Breast epithelium (tissue), 4 donors: ENCODE measurements at regions not wholly inside any gene's neighbourhood (a gene's known extent, or its start where the extent isn't known, plus 50 kb on each side); places are given as distances from the start of the nearest gene placed in this dataset.

Experiments
- DNase-seq, 2 donors: peaks; one replicate each; pipeline ENCODE4 v3.0.0-alpha.2; 2019; ENCODE audit warnings: low spot score in 2 of 2
- H3K27ac ChIP-seq, 2 donors: fragments of 200-600 bp; sonication (generic) in 1 of 2; one replicate each; pipeline ENCODE4 v1.5.1; 2016 to 2019; ENCODE audit warnings: mild to moderate bottlenecking in 1 of 2
- H3K27me3 ChIP-seq, 2 donors: fragments of 200-600 bp; sonication (generic) in 1 of 2; one replicate each; pipeline versions ENCODE4 v1.5.1 to v1.6.0; 2017 to 2019; ENCODE audit warnings: control low read depth in 1 of 2, mild to moderate bottlenecking in 1 of 2
- H3K36me3 ChIP-seq: fragments of 200-600 bp; one replicate; pipeline ENCODE4 v1.5.1; 2019
- H3K4me1 ChIP-seq, 2 donors: fragments of 200-600 bp; sonication (generic); one replicate each; pipeline ENCODE4 v1.5.1; 2016 to 2019; ENCODE audit warnings: control low read depth in 1 of 2
- H3K4me3 ChIP-seq, 3 donors: fragments of 200-600 bp; sonication (generic); 1 replicate in 2 of 3; 2 replicates in 1 of 3; pipeline ENCODE4 v1.5.1; 2016 to 2019; ENCODE audit warnings: mild to moderate bottlenecking in 3 of 3, moderate library complexity in 2 of 3
- H3K9me3 ChIP-seq, 2 donors: fragments of 200-600 bp; sonication (generic) in 1 of 2; one replicate each; pipeline ENCODE4 v1.5.1; 2016 to 2019; ENCODE audit warnings: control low read depth in 1 of 2
- POLR2A ChIP-seq: fragments of 450-650 bp; IDR thresholded peaks from one replicate; pipeline ENCODE4 v1.6.1; 2016; ENCODE audit warnings: antibody characterized with exemption, mild to moderate bottlenecking, moderate library complexity
- POLR2AphosphoS5 ChIP-seq, 3 donors: sonication (generic); formaldehyde crosslinking; IDR thresholded peaks; one replicate each; pipeline ENCODE4 v1.6.1; 2017; ENCODE audit warnings: antibody characterized with exemption in 3 of 3
- intact Hi-C: fragments of 100-400 bp; cut with DNase I; formaldehyde crosslinking; loops from one replicate; pipeline ENCODE4 v1.15.1; 2023; ENCODE audit warnings: low total_unique reads
- TF ChIP-seq, protein P1 (sequence below), 3 donors: fragments of 450-650 bp; IDR thresholded peaks; one replicate each; pipeline ENCODE4 v1.5.1; 2016 to 2017; ENCODE audit warnings: antibody characterized with exemption in 3 of 3, mild to moderate bottlenecking in 3 of 3, moderate library complexity in 3 of 3

DNA sequence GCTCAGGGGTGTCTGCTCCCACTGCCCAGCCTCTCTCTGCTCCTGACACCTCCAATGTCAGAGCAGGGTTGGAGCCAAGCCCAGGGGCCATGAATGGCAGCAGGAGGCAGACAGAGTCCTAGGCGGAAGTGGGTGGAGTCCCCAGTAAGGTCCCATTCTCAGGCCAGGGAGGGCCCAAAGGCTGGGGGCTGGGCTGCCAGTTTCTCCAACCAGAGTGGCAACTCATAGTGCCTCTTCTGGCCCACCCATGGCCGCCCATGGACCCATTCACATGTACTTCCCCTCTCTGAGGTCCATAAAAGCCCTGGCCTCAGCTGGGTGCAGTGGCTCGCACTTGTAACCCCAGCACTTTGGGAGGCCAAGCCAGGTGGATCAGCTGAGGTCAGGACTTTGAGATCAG is 261.8 kb upstream of the TNC start:
- Histone ChIP-seq H3K4me3 (no peak overlapping the region), H3K36me3 (no peaks in the 10 kb centered on the region), H3K4me1 (no peaks in the 10 kb centered on the region), H3K27me3 (no peaks in the 10 kb centered on the region), H3K9me3 (peaks cover 10 to 15% of the 10 kb centered on the region in 2 donors), H3K27ac (no peak overlapping the region)
- TF ChIP-seq, protein P1, sequence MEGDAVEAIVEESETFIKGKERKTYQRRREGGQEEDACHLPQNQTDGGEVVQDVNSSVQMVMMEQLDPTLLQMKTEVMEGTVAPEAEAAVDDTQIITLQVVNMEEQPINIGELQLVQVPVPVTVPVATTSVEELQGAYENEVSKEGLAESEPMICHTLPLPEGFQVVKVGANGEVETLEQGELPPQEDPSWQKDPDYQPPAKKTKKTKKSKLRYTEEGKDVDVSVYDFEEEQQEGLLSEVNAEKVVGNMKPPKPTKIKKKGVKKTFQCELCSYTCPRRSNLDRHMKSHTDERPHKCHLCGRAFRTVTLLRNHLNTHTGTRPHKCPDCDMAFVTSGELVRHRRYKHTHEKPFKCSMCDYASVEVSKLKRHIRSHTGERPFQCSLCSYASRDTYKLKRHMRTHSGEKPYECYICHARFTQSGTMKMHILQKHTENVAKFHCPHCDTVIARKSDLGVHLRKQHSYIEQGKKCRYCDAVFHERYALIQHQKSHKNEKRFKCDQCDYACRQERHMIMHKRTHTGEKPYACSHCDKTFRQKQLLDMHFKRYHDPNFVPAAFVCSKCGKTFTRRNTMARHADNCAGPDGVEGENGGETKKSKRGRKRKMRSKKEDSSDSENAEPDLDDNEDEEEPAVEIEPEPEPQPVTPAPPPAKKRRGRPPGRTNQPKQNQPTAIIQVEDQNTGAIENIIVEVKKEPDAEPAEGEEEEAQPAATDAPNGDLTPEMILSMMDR (IDR thresholded peaks at IDR 0.05): no peak
- TF ChIP-seq POLR2A (no peak), POLR2AphosphoS5 (IDR thresholded peaks at IDR 0.05) (no peak)
- DNase-seq: no peak
- intact Hi-C loops: no loop called here

DNA sequence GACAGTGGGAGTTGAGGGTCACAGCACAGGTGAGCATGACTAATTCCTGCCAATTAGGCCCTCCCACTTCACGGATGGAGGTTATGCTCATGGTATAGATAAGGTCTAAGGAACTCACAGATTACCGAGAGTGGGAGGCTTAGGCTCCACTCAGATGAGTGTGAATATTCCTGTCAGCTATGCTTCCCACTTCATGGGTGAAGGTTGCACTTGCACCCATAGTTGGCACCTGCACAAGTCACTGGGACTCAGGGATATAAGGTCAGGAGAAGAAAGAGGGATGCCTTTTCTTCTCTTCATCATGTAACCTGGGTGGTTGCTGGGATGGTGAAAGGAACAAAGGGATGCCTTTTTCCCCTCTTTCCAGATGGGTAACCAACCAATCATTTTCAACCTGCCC is 264.9 kb upstream of the TNC start:
- Histone ChIP-seq H3K4me3 (no peak overlapping the region), H3K27me3 (no peaks in the 10 kb centered on the region), H3K27ac (no peak overlapping the region), H3K36me3 (no peaks in the 10 kb centered on the region), H3K4me1 (no peaks in the 10 kb centered on the region), H3K9me3 (peaks cover 14 to 15% of the 10 kb centered on the region in 2 donors)
- no peak for DNase-seq
- intact Hi-C loops: no loop called here
- TF ChIP-seq POLR2A (no peak), POLR2AphosphoS5 (IDR thresholded peaks at IDR 0.05) (no peak)
- TF ChIP-seq, protein P1 (IDR thresholded peaks at IDR 0.05): no peak

DNA sequence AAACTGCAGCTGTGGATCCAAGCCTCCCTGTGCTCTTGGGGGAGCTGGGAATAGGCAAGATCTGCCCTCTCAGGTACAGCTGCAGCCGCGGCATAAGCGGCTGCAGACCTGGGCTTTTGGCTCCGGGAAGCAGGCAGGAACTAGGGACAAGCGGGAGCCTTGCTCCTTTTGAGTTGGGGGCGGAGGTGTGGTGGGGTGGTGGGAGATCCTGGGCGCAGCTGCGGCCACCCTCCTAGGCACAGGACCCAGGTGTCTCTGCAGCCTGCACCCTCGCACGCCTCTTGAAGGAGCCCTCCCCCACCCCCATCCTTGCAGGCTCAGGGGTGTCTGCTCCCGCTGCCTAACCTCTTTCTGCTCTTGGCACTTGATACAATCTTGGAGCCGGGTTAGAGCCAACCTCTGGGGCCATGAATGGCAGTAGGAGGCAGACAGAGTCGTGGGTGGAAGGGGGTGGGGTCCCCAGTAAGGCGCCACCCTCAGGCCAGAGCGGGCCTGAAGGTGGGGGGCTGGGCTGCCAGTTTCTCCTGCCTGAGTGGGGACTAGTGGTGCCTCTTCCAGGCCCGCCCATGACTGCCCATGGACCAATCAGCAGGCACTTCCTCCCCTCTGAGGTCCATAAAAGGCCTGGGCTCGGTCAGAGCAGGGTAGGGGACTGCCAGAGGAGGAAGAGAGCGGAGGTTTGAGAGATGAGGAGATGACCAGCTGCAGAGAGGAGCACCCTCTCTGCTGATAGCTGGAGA is 267.6 kb upstream of the TNC start:
- TF ChIP-seq POLR2A (no peak), POLR2AphosphoS5 (IDR thresholded peaks at IDR 0.05) (no peak)
- TF ChIP-seq, protein P1 (IDR thresholded peaks at IDR 0.05): no peak

DNA sequence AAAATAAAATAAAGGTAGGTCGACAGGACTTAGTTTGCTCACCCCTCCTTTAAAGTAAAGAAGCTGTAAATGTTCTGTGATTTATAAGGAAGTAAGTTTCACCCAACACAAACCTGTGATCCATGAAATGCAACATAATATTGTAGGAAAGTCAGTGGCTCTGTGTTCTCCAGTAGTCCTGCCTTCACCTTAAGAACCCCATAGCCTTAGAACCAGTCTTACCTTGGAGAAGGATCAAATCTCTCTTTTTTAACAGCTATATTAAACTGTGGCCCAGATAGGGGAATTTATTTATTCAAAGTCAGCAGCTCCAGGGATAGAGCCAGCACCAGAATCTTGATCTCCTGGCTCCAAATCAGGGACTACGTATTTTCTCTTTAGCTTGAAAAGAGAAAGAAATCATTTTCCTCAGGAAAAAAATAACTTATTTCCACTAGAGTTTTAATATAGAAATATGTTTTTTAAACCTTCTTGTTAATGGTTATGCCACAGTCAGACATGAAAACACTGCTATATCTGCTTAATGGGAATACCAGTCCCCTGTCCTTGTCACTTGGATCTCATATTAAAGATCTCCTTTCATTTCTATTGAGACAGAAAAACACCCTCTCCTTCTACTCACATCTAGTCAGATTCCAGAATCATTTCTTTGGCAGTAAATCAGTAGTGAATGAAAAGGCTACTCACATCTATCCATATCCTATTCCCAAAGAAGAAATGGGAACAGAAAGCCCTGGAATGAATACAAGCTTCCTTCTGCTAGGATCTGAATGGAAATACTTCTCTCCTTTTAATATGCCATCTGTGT is 269.2 kb upstream of the TNC start:
- Histone ChIP-seq H3K9me3 (peaks cover 10 to 13% of the 10 kb centered on the region in 2 donors), H3K27ac (no peak overlapping the region), H3K4me1 (no peaks in the 10 kb centered on the region), H3K36me3 (no peaks in the 10 kb centered on the region), H3K4me3 (no peak overlapping the region), H3K27me3 (no peaks in the 10 kb centered on the region)
- intact Hi-C loops: no loop called here
- DNase-seq: no peak
- TF ChIP-seq, protein P1 (IDR thresholded peaks at IDR 0.05): no peak
- TF ChIP-seq POLR2A (no peak), POLR2AphosphoS5 (IDR thresholded peaks at IDR 0.05) (no peak)

More for the DNA sequence above, 267.6 kb upstream of the TNC start:
- intact Hi-C loops: no loop called here
- Histone ChIP-seq H3K9me3 (peaks cover 14 to 15% of the 10 kb centered on the region in 2 donors), H3K27ac (no peak overlapping the region), H3K27me3 (no peaks in the 10 kb centered on the region), H3K36me3 (no peaks in the 10 kb centered on the region), H3K4me1 (no peaks in the 10 kb centered on the region), H3K4me3 (no peak overlapping the region)
- no peak for DNase-seq
